Fibroblast of skin of right quadriceps (primary cell): ENCODE measurements at regions not wholly inside any gene's neighbourhood (a gene's known extent, or its start where the extent isn't known, plus 50 kb on each side); places are given as distances from the start of the nearest gene placed in this dataset.
"Not testable (repeated sequence)": the region's sequence is repeated elsewhere in the genome, so short reads cannot be mapped to it uniquely, and the experiment has no call there.

Source experiments
- DNase-seq: peaks from one replicate; pipeline ENCODE4 v3.0.0-alpha.2; 2013

- peak; percentile 93 for DNase-seq
Observed at GRCh38 chrX:130555341-130555740, 153.6 kb downstream of the RBMX2 start.

GRCh38 chrX:130555757-130556156, 154.0 kb downstream of the RBMX2 start:
- no peak for DNase-seq

- no peak for DNase-seq
Observed at GRCh38 chrX:130556951-130557350, 155.2 kb downstream of the RBMX2 start.

GRCh38 chrX:130560544-130560943, 158.8 kb downstream of the RBMX2 start:
- peak; percentile 67 for DNase-seq

- peak; percentile 65 for DNase-seq
Observed at GRCh38 chrX:130561930-130562329, 160.1 kb downstream of the RBMX2 start.

GRCh38 chrX:130563476-130563875, 161.7 kb downstream of the RBMX2 start:
- DNase-seq: no peak

GRCh38 chrX:130566028-130566683, 164.4 kb downstream of the RBMX2 start:
- no peak for DNase-seq

GRCh38 chrX:130573030-130573429, 171.2 kb downstream of the RBMX2 start:
- not testable (repeated sequence) for DNase-seq
